ENCODE measurements at regions not wholly inside any gene's neighbourhood (a gene's known extent, or its start where the extent isn't known, plus 50 kb on each side); places are given as distances from the start of the nearest gene placed in this dataset.

DNA sequence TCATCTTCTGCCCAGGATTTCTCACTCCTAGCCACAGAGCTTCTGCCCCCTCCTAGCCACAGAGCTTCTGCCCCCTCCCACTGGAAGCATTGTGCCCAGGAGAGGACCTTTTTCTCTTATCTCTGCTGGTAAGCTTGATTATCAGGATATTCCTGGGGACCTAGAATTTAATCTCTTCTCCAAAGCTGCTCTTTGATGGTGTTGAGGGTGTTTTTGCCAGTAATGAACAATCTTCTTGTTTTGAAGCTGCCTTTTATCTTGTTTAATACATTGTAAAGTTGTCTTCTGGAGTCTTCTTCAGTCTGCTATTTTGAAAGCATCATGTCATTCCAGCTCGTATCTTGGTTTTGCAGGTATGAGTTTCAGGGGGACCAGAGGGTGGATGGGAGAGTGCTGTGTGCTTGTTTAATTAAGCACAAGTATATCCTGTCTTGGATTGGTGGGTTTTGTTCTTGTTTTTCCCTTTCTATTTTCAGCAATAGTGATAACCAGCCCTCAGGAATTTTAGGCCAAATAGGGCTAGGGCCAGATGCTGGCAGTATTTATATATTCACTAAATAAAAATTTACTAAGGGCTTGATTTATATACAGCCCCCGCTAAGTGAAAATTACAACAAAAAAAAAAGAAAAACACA is 214.0 kb upstream of the DMRT1 start:
- no peak for DNase-seq

DNA sequence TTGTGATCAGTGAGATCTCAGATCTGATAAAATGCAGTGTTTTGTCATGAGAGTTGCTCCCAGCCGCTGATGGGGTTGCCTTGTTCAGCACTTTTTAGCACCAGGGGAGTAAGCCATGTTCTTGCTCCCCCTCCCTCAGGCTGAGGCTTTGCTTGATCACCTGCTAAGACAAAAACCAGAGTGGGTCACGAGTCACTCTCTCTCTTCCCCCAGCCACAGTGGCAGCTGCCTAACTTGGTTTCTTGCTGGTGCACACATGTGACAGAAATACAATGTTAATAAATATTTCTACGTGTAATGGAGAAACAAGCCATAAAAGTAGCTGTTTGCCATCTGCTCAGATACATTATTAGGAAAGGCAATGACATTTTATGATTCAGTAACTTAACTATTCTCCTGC is 212.4 kb upstream of the DMRT1 start:
- DNase-seq: no peak

DNA sequence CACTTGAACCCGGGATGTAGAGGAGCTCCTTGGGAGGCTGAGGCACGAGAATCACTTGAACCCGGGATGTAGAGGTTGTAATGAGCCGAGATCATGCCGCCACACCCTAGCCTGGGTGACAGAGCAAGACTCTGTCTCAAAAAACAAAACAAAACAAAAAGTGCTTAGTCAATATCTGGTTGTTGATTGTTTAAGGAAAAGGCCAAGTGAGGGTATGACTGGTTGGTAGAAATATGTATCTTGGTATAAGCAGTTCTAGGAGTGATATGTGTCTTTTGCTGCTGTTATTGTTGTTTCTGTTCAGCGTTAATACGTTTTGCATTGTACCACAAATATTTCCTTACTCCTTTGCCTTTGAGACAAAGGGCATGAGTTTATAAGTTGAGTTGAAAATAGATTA is 210.7 kb upstream of the DMRT1 start:
- DNase-seq: no peak

DNA sequence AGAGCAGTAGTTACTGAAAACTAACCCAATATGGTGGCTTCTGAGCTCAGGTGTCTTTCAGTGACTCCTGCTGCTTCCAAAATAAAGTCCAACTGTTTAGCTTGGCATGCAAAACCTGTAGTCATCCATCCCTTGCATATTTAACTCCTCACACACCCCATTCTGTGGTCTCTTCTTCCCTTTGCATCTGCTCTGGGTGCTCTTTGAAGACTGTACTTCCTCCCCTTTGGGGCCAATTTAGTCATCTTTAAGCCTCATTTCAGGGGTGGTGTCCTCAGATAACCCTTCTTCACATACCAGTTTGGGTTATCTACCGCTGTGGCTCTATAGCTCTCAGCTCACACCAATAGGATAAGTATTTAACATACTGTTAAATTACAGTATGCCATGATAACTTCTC is 209.9 kb upstream of the DMRT1 start:
- DNase-seq: no peak

DNA sequence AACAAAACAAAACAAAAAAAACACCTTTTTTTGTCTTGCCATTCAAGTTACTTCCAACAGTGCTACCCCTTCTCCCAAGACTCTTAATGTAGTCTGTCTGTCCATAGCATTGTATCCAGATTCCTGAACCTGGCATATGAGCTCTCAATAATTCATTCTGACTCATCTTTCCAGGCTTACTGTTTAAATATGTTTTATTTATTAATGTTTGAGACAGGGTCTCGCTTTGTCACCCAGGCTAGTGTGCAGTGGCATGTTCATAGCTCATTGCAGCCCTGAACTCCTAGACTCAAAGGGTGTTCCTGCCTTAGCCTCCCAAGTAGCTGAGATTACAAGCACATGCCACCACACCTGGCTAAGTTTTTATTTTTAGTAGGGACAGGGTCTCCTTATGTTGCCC is 208.0 kb upstream of the DMRT1 start:
- no peak for DNase-seq

DNA sequence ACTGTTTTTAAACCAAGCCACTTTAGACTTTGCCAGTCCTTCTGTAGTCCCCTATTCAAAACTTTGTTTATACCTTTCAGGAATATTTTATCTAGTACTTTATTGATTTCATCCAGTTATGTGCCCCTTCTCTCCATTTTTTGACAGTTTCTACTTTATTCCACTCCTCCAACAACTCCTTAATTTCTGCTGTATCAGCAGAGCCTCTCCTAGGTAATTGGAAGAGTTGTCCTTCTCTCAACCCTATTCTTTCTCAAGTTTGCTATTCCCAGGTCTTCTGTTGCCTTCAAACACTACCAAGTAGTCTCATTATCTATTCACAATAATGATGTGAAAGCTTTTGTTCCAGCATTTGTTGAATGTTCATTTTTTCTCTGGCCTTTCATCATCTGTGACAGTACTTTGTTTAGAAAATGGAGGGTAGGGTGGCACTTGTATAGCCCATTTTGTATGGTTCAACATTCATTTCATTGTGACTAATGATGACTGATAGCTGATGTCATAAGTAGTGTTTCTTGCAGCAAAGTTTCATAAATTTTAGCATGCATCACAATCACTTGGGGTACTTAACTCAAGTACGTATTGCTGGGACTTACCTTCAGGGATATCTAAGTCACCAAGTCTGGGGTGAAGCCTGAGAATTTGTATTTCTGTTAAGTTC is 204.4 kb upstream of the DMRT1 start:
- DNase-seq: no peak

DNA sequence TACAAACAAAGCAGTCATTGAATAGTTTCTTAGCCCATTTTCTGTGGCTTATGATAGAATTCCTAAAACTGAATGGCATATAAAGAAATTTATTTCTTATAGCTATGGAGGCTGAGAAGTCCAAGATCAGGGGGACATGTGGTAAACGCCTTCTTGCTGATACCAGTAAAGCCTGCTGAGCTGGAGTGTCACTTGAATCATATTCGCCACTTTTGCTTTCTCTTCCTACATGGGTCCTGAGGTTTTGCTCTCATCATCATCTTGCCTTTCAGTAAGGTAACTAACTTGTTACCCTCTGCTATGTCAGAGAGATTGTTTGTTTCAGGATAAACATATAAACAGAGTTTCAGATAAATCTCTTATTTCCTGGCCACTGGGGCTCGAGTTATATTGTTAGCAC is 203.3 kb upstream of the DMRT1 start:
- no peak for DNase-seq

DNA sequence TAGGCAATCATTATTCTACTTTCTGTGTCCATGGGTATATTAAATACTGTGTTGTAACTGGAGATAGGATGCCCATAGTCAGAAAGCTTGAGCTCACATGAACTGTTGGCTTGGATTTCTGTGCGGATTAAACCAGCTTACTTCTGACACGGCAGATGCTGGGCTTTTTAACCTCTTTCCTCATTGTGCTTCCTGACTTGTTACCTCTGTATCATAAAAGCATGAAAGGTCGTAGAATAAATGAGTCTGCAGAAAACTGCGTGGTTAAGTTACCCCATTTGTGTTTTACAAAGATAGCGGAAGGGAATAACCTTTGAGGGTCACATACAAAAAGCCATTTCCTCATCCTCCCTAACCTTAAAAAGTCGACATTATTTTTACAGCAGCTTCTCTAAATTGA is 199.5 kb upstream of the DMRT1 start:
- DNase-seq: no peak

DNA sequence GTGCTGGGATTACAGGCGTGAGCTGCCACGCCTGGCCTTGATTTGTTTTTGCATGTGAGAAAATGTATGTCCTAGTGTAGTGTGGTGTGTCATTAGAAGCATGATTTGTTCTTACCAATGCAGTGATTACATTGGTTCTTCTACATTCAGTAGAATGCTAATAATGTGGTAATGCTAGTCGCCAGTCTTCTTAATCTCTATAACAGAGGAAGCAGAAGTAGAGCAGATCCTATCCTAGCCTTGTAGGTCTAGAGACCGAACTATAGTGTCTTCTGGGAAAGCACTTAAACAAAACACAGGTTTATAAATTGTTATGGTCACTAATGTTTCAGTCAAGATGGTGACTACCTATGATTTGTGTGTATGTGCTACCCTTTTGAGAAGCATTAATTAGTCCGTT is 197.5 kb upstream of the DMRT1 start:
- DNase-seq: no peak

DNA sequence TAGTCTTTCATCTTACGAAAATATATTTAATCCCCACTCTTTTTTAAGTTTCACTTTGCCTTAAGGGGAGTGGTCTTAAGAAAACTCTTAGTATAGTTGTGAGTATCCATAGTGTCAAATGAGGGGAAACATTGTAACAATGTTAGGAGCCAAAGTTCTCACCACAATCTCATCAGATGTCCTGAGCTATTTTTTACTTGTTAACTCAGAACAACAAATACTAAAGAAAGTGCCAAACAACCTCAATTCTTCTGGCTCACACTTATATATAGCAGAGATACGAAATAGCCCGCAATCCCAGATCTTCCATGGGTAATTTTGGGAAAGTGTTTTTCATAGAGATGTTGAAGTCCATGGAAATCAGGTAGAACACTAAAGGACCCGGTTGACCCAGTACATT is 194.0 kb upstream of the DMRT1 start:
- DNase-seq: no peak

DNA sequence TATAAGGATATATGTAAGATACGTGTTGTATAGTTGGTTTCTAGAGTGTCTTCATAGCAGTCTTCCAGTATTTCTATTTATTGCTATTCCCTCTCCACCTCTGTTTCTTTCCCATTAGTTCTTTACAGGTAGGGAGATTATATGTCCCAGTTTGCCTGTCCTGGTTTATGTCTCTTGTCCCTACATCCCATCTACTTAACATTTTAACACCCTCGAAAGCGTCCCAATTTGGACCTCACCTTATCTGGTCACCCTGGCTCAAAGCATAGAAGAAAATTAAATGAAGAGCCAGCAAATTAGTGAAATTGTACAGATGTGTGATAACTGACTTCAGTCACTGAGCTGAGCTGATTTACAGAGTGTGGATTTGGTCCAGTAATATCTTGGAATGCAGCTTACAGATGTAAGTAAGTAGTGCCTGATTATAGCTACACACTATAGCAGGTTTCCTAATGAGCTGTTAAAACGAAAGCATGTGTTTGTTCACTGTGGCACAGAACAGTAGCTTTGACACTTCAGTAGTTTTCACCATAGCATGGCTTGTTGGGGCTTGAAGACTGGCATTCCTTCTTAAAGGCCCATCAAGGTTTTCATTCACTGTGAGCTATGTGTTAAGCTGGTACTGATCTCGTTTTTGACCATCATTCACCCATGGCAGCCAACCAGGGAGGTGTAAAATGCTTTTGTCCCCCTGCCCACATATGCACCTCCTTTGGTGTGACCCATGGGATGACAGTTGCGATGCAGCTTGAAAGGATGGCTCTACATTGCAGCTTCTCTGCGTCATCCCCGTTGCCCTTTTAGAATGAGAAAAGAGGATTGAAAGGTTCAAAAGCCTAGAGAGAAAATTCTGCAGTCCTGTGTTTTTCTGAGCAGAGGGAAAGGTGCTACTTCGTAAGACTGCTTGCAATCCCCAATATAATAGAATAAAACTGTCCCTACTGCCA is 192.1 kb upstream of the DMRT1 start:
- DNase-seq: no peak

DNA sequence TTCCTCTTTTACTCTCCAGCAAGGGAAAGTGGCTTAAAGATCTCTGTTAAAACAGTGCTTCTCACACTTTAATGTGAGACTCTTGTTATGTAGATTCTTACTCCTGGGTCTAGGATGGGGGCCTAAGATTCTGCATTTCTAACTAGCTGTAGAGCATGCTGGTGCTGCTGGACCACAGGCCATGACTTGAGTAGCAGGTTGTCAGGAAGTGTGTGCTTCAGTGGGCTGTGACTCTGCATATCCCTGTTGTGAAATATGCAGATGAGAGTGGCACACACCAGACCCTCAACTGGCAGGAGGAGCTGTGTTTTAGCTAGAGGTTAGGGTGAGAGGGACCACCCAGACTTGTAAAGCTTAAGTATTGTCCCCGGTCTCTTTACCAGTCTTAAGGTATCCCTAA is 191.1 kb upstream of the DMRT1 start:
- no peak for DNase-seq

DNA sequence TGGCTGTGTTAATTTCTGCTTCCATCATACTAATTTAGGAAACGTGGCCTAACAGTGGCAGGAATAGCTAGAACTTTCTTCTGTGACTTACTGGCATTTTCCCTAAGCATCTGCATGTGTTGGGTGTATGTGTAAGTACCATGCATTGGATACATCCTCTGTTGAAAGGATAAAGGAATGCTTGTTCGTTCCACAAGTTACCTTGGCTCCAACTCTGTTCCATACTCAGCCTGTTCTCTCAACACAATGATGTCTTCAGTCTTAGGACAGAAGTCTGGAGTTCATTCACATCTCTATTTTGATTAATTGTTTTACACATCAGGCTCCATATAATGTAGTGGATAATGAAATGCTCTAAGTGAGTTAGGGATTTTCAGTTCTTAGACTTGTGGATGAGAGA is 190.1 kb upstream of the DMRT1 start:
- no peak for DNase-seq

DNA sequence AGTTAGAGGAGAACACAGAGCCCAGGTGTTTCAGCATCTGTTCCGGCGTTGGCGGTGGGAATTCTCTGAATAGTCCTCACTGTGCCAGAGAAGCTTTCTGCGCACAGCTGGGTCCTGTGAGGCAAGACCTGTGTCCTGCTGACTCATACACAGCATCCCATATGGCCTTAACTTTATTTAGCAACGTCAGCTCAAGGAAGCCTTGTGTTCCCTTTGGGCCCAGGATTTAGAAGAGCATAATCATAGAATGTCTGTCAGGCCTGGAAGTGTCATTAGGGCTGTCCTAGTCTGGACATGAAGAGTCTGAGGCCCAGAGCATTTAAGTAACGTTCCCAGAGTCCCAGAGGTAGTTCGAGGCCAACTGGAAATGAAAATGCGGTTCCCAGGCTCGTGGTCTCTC is 188.6 kb upstream of the DMRT1 start:
- DNase-seq: no peak

DNA sequence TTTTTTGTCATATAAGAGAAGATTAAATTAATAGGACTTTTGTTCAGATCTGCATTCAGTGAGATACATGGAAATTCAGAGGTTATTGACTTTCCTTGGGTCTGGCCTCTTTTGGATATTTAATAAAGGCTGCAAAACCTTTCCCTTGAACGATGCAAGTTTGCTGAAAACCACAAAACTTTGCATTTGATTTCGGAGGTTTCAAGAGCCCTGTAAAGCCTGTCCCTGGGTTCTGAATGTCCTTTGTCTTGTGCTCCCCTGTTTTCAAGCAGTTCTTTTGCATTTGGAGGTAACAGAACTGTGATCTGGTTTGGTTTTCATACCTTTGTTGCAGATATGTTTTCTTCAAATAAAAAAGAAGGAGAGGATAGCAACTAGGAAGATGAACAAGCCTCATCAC is 188.1 kb upstream of the DMRT1 start:
- DNase-seq: no peak

DNA sequence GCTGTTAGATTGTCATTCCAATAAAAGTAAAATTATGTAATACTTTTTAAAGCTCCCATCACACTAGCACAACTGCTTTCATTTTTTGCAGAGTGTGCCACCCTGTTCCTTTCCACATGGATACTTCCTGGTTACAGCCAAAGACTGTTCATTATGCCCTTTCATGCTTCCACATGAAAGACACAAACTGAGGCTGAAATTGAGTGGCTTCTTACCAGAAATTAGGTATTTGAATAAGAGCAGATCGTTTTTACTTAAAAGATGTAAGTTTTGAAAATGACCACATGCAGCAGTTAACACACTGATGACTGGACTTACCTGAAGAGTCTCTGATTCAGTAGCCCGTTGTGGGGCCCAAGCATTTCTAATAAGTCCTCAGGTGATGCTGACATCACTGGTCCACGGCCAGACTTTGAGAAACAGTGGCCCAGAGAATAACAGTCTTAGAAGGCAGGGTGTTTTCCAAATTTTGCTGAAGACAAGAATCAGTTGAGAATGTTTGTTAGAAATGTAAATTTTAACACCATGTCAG is 187.6 kb upstream of the DMRT1 start:
- no peak for DNase-seq

DNA sequence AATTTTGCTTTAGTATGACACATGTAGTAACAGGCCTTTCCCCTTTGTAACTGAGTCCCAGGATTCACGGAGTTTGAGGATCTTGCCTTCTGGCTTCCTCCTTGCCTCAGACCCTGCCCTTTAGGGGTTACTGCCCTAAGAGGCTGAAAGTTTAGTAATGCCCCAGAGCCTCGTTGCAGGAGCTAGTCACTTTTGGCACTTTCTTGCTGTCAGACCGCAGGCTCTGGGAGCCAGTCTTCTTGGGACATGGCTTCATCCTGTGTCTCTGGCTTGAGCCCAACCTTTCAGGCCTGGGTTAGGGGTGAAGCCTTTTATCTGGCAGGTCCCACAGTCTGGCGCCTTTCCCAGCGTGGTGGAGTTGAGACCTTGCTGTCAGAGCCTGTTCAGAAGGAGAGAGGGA is 185.6 kb upstream of the DMRT1 start:
- DNase-seq: peak in 18 of 56 donors; percentile 6 to 47 (median 22)

DNA sequence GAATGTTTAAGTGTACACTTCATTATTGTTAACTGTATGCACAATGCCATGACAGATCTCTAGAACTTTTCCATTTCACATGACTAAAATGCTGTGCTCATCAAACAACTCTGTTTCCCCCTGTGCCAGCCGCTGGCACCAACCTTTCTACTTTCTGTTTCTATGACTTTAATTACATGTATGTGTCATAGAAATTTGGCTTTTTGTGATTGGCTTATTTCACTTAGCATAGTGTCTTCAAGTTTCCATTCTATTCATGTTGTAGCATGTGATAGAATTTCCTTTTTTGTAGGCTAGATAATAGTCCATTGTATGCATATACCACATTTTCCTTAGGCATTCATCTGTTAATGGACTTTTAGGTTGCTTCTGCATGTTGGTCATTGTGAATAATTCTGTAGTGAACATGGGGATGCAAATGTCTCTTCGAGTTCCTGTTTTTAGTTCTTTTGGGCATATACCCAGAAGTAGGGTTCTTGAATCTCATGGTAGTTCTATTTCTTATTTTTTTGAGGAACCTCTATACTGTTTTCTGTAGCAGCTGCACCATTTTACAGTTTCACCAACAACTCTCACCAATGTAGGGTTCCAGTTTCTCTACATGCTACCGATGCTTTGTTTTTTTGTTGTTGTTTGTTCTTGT is 184.4 kb upstream of the DMRT1 start:
- no peak for DNase-seq

DNA sequence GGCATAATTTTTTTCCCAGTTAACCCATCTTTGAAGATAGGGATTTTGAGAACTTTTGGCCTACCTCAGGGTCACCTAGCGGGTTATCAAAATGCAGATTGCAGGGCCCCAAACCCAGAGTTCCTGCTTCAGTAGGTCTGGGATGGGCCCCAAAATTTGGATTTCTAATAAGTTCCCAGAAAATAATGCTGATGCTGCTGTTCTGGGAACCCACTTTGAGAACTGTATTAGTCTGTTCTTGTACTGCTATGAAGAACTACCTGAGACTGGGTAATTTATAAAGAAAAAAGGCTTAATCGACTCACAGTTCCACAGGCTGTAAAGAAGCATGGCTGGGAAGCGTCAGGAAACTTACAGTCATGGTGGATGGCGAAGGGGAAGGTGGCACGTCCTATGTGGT is 182.2 kb upstream of the DMRT1 start:
- DNase-seq: no peak

DNA sequence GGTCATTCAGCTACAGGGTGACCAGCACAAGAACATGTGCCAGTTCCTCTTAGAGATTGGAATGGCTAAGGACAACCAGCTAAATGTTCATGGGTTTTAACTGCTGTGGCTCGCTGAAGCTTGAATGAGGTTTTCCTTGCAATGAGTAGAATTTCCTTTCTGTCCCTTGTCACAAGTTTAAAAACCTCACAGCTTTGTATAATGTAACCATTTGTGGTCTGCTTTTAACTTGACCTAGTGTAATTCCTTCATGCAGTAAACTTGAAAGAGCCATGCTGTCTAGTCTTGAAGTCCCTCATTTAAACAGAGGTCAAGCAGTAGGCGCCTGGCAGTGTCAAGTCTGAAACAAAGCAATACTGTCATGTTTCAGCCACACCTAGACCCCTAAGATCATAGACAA is 181.3 kb upstream of the DMRT1 start:
- no peak for DNase-seq

DNA sequence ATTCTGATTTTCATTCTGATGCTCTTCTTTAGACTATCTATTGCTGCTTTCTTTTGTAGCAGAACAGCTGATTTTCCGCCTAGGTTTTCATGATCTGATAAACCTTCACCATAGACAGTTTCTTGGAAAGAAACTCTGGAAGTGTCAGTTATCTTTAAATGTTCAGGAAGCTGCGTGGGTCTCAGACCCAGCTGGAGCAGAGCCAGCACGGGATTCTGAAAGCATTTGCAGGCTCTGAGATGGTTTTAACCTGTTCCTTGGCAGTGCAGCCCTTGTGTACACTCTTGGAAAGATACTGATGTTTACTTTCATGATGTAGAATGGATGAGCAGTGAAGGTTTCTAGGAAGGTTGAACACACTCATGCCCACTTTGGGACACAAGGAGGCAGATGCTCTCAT is 178.0 kb upstream of the DMRT1 start:
- DNase-seq: no peak

DNA sequence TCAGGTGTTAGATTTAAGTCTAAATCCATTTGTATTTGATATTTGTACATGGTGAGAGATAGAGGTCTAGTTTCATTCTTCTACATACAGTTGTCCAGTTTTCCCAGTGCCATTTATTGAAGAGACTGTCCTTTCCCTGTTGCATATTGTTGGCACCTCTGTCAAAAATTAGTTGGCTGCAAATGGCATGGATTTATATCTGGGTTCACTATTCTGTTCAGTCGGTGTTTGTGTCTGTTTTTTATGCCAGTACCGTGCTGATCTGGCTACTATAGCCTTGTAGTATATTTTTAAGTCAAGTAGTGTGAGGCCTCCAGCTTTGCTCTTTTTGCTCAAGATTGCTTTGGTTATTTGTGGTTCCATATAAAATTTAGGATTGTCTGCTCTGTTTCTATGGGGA is 176.2 kb upstream of the DMRT1 start:
- no peak for DNase-seq

Data from amygdala (tissue), 56 donors.